Lung microvascular endothelial cell (primary cell): ENCODE measurements at regions not wholly inside any gene's neighbourhood (a gene's known extent, or its start where the extent isn't known, plus 50 kb on each side); places are given as distances from the start of the nearest gene placed in this dataset.
"Not testable (repeated sequence)": the region's sequence is repeated elsewhere in the genome, so short reads cannot be mapped to it uniquely, and the experiment has no call there.

Experiments
- DNase-seq, 2 donors: peaks; one replicate each; pipeline versions ENCODE4 v3.0.0 to v3.0.0-alpha.2; 2010; ENCODE audit warnings: low read depth in 2 of 2

GRCh38 chrX:65971151-65971550, 68.7 kb downstream of the VSIG4 start:
- DNase-seq = no peak

GRCh38 chrX:65967159-65967558, 72.7 kb downstream of the VSIG4 start:
- DNase-seq = not testable (repeated sequence)

- no peak for DNase-seq
Observed at GRCh38 chrX:65961714-65962113, 78.2 kb downstream of the VSIG4 start.

- DNase-seq = no peak
Observed at GRCh38 chrX:65948103-65948502, 91.8 kb downstream of the VSIG4 start.

- DNase-seq = no peak
Observed at GRCh38 chrX:65941775-65942174, 98.1 kb downstream of the VSIG4 start.

GRCh38 chrX:65933085-65933589, 106.7 kb downstream of the VSIG4 start:
- DNase-seq = no peak

GRCh38 chrX:65932173-65933084, 107.5 kb downstream of the VSIG4 start:
- no peak for DNase-seq

GRCh38 chrX:65928522-65928921, 111.4 kb downstream of the VSIG4 start:
- no peak for DNase-seq

- not testable (repeated sequence) for DNase-seq
Observed at GRCh38 chrX:65927386-65927785, 112.5 kb downstream of the VSIG4 start.

GRCh38 chrX:65926095-65927019, 113.5 kb downstream of the VSIG4 start:
- no peak for DNase-seq

GRCh38 chrX:65925592-65925991, 114.3 kb downstream of the VSIG4 start:
- DNase-seq = no peak

- no peak for DNase-seq
Observed at GRCh38 chrX:65925005-65925404, 114.9 kb downstream of the VSIG4 start.

GRCh38 chrX:65921363-65921762, 118.5 kb downstream of the VSIG4 start:
- no peak for DNase-seq

- DNase-seq = no peak
Observed at GRCh38 chrX:65920620-65921019, 119.3 kb downstream of the VSIG4 start.

GRCh38 chrX:65910899-65911298, 129.0 kb downstream of the VSIG4 start:
- DNase-seq = no peak

GRCh38 chrX:65903750-65904149, 136.1 kb downstream of the VSIG4 start:
- no peak for DNase-seq

- DNase-seq = no peak
Observed at GRCh38 chrX:65902011-65902410, 137.9 kb downstream of the VSIG4 start.

GRCh38 chrX:65900850-65901844, 138.7 kb downstream of the VSIG4 start:
- DNase-seq = no peak

GRCh38 chrX:65894133-65894532, 145.7 kb downstream of the VSIG4 start:
- DNase-seq = no peak

GRCh38 chrX:65891817-65892216, 148.1 kb downstream of the VSIG4 start:
- DNase-seq = not testable (repeated sequence)

- not testable (repeated sequence) for DNase-seq
Observed at GRCh38 chrX:65888150-65888549, 151.7 kb downstream of the VSIG4 start.
